Stimulated activated CD4-positive, alpha-beta T cell treated with anti-CD3 and anti-CD28 coated beads, Interleukin-1b, Interleukin-23, amount 100 ng/mL, for 4 hours (primary cell): ENCODE measurements at regions not wholly inside any gene's neighbourhood (a gene's known extent, or its start where the extent isn't known, plus 50 kb on each side); places are given as distances from the start of the nearest gene placed in this dataset.

ENCODE experiments used
- DNase-seq, 2 donors: peaks; one replicate each; pipeline ENCODE4 v3.0.0-alpha.2; 2020; ENCODE audit warnings: low read depth in 2 of 2

DNA sequence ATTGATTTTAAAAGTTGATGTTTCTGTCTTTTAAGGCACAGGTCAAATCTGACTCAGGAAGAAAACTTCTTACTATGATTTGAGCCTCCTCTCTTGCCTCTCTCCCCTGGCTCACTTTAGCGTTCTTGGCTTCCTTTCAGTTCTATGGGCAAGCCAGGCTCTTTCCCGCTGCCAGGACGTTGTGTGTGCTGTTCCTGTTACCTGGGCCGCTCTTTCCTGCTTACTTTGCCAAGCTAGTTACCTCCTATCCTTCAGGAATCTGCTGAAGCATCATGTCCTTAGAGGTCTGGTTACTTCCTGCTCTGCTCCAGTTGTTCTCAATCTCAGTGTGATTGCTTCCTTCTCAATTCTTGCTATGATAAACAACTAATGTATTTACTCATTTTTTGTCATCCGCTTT lies 1108.5 kb upstream of the EEF2KMT start:
- DNase-seq, result no peak

DNA sequence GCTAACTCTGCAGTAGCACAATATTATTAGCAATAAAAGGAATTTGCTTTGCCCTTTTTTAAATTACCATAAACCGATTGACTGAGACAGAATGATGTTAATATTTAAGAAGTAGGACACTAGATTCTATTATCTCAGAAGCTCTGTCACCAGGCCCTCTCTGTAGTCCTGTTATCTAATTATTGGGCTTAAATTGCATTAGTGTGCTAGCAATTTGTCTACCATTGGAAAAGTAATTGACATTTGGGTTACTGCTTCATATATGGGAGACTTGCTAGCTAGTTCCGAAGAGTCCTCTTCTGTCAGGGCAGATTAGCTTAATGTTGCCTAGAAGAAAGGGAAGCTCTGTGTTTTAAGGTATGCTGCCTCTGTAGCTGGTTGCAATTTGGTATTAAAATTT lies 1107.3 kb upstream of the EEF2KMT start:
- no peak for DNase-seq

DNA sequence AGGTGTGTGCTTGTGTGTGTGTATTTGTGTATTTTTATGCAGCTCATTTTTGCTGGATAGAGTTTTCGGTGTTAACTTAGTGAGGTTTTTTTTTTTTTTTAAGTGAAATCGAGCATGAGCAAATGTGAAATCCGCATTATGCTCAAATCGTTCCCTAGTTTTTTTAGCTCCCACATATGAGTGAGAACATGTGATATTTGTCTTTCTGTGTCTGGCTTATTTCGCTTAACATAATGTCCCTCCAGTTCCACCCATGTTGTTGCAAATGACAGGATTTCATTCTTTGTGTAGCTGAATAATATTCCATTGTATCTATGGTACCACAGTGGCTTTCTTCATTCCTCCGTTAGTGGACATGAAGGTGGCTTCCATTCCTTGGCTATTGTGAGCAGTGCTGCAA lies 1103.3 kb upstream of the EEF2KMT start:
- DNase-seq, result no peak

DNA sequence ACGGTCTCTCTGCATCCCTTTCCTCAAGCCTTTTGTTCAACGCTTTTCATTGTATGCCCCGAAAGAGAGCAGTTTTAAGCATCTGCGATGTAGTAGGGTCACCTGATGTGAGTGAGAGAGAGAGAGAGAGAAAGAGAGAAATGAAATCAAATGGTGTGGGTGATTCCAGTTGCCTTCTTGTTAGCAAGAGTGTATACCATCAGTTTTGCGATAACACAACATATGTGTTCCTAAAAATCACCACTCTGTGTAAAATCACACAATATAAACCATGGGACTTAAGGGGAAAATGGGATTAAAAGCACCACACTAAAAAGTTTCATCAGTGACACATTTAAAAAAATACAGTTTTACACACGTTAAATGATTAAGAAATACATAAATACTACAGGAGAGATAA lies 1102.7 kb upstream of the EEF2KMT start:
- no peak for DNase-seq

DNA sequence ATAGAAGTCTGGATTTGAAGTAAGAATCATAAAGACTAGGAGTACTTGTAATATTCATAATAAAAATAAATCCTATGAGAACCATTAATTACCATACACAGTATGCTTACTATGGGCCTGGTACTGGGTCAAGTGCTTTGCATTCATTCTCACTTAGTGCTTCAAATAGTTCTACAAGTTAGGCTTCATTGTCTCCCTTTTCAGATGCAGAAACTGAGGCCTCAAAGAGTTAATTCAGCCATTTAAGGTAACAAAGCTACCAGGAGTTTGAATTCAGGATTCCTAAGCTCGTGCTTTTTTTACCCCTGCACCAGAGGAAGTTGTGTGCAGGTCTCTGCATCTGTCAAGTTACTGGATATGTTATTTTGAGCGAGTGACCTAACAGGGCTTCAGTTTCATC lies 1098.4 kb upstream of the EEF2KMT start:
- no peak for DNase-seq

DNA sequence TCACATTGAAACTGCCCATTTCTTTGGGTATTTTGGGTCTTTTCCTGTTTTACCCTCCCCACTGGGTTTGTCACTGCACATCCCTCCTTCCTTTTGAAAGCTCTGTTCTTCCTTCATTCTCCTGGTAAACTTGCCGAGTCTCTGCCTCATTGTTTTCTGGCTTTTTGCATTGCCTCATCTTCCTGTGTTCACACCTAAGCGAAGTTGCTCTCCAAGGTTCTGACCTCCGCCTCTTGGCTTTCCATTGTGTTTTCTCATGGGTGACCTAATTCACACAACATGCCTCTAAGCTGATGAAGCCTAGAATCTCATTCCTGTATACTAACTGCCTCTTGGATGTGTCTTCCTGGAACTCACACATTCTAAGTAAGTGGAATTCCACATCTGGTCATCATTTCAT lies 1096.1 kb upstream of the EEF2KMT start:
- DNase-seq, result no peak

DNA sequence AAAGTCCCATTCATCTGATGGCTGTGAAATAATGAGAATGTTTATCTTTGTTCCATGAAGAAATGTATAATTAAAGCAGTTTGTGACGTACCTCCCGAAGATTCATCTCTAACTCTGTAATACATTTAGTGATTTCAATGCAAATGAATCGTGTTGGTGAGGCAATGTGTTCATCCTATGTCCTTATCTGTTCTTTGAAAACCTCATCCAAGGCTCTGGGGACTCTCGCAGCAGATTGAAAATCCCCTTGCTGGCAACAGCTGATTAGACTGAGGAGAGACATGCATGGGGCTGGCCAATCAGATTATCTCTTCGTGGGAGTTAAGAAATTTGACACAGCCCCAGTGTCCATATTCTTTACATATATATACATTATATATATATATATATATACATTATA lies 1095.4 kb upstream of the EEF2KMT start:
- DNase-seq, result no peak

DNA sequence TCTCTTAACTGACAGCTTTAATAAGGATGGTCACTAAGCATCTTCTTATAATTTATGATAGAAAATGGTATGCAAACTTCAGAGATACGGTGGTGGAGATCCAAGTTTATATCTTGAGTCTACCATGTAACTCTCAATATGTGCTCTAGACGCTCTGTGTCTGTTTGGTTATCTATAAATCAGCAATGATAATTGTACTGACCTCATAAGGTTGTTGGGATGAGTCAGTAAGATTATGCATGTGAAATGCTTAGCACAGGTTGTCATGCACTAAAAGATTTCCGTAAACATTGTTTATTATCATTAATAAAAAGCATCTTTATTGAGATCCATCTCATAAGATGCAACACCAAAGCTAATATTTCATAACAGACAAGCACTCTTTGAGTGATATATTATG lies 1094.9 kb upstream of the EEF2KMT start:
- no peak for DNase-seq

DNA sequence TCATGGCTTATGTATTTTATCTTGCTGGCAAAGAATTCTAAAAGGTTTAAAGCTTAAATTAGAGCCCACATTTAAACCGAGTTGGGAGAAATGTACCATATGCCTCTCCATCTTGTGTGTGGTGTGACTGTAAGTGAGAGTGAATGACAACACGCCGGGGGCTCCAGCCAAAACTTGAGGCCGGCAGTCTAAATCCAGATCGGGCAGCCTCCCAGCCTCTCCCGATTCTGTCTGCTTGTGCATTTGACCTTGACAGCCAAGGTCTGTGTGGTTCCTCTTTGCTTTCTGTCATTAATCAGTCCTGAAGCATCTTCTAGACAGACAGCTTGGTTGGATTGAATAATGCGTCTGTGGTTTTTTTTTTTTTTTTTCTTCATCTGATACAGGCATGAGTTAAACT lies 1093.2 kb upstream of the EEF2KMT start:
- DNase-seq, result no peak

DNA sequence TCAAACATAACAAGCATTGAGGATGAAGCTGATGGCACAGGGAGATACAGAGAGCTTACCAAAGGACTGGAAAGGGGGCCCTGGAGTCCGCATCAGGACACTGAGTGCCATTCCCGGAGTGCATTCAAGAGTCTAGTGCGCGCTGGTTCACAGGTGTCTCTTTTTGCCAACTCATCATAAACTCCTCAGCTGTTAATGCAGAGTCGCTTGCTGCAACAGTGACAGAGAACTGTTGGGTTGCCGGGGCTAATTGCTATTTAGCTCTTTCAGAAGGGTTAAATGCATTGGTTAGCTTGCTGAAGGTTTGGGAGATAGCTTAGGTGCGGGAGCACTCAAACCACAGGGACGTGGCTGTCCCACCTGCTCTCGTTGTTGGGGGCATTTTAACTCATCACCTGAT lies 1091.6 kb upstream of the EEF2KMT start:
- DNase-seq, result no peak

DNA sequence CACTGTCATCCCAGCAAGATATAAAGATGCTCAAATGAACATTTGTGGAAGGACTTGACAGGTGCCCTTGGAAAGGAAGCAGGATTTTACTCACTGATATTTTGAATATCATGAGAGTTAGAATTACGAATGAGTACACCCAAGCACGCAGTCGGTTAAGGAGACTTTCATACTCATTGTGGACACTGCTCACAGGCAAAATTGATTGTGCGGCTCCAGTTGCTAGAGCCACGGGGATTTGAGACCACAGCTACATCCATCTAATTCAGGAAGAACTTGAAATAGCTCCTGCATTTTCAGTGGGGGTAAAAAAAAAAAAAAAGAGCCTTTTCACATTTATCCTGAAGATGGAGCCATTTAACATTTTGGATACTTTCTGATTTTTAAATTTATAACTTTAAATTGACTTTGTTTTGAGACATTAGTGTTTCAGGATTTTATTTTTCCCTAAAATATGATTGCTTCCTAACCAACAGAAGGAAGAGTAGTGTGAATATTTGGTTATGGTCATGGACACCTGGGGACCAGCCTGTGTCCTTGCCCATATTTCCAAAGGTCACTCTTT lies 1080.1 kb upstream of the EEF2KMT start:
- DNase-seq, result no peak

DNA sequence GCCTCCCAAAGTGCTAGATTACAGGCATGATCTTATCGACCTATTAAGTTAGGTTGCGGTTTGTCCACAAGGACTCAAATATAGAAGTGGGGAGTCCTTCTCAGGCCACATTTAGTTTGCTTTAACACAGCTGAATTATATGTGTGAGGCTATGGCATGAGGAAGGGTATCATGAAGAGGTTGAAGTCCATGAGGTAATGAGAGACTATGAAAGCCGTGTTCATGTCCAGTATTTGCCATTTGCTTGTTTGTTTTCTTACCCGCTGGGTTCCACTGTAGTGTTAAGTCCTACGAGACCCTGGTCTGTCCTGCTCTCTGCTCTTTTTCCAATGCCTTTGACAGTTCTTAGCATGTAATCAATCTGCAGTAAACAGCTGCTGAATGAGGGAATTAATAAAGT lies 1072.4 kb upstream of the EEF2KMT start:
- no peak for DNase-seq

DNA sequence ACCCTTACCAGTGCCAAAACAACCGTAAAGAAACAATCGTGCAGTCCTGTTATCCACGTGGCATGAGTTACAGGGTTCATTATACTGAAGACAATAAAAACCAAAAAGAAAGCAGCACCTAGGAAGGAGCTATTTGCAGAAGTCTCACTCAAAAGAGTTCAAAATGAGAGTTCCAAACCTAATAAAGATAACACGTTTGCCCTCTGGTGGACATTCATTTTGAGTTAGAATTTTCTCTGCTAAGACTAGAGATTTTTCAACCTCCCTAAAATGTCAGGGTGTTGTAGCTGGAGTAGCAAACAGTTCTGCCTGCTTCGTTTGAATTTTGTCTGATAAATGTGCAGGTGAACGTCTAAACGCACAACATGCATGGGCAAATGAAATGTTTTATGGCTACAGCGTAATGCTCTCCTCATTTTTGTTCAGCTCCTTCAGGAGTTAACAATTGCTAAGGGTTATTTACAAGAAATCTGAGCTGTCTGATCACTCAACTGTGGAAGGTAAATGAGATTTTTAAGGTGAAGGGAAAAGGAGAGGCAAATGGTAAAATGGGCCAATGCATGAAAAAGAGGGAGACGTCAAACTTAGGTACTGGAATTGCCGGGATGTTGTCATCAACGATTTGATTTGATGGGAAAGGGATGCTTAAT lies 1067.9 kb upstream of the EEF2KMT start:
- no peak for DNase-seq

DNA sequence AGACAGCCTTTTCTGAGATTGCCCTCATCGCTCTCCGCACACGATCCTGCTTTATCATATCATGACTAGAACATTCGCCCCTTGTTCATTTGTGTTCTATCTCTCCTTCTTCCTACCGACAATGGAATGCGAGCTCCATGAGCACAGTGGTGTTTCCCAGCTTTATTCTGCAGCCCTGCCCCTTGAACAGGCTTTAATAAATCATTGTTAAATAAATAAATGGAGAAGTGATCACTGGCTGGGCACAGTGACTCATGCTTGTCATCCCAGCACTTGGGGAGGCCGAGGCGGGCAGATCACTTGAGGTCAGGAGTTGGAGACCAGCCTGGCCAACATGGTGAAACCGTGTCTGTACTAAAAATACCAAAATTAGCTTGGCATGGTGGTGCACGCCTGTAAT lies 1063.3 kb upstream of the EEF2KMT start:
- no peak for DNase-seq

DNA sequence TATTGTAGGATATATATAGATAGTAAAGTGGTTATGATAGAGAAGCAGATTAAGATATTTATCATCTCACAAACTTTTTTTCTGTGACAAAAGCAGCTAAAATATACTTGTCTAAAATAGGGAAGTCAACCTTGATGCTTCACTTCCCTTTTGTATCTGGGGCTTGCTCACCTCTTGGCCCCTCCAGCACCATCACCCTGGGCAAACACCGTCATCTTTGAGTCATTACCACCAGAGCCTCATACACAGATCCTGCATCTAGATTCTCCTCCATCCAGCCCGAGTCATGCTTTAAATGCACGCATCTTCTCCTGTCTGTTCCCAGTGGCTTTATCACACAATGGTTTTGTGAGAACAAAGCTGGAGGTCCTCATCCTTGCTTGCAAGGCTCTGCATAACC lies 1062.7 kb upstream of the EEF2KMT start:
- no peak for DNase-seq

DNA sequence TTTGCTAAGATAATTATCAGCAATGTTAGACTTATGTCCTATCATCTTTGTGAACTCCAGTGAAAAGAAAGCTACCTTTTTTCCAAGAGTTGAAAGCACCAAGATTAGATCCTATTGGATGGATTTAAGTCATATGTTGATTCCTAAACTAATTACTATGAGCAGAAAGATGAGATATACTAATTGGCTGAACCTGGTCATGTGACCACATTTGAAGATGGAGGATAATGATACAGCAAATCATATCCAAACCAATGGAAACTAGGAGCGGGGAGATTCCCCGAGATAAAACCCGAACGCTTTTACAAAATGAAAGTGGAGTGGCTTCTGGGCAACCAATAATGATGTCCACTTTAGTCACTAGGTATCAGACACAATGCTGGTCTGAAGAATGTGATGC lies 1060.2 kb upstream of the EEF2KMT start:
- DNase-seq, result no peak

DNA sequence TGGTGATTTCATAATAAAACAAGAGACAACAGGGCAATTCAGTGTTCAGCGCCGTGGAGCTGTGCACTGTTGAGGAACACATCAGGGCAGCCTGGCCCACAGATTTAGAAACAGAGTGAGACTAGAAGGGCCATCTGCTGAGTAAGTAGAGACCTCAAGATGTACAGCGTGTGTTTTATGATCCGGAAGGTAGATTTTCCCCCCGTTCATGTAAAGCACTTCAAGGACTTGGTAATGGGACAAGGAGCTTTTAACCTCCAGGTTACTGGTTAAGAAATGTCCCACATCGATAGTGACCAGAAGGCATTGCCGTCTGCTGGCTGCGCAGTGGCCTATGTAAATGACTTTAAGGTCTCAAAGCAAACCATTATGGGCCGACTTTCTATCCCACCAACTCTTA lies 1057.7 kb upstream of the EEF2KMT start:
- DNase-seq, result no peak

DNA sequence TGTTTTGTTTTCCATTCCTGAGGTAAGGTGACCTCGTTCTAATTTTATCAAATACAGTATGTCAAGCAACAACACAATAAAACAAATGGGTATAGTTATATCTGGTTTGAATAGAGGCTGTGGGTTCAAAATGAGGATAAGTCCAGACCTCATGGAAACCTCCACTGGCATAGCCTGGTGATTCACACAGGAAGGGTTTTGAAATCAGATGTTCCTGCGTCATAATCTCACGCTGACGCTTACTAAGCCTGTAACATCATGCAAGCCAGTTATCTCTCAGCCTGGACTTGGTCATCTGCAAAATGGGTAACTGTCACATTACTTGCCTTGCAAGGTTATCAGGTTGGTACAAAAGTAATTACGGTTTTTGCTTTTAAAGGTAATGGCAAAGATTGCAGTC lies 1056.3 kb upstream of the EEF2KMT start:
- no peak for DNase-seq

DNA sequence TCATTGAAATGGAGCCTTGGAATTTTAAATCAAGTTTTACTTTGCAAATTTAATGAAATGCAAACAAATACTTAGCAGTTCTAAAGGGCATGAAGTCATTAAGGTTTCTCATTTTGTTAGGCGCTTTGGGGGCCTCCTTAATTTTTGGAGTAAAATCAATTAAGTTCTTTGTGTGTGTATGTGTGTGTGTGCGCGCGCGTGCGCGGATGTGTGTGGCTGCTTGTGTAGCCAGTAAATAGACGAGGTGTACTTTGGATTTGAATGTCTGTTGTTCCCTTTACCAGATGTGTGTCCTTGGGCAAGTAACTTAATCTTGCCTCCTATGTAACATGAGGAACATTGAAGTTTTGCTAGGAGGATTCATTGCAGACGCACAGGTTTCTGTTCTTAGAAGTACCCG lies 1051.4 kb upstream of the EEF2KMT start:
- no peak for DNase-seq

DNA sequence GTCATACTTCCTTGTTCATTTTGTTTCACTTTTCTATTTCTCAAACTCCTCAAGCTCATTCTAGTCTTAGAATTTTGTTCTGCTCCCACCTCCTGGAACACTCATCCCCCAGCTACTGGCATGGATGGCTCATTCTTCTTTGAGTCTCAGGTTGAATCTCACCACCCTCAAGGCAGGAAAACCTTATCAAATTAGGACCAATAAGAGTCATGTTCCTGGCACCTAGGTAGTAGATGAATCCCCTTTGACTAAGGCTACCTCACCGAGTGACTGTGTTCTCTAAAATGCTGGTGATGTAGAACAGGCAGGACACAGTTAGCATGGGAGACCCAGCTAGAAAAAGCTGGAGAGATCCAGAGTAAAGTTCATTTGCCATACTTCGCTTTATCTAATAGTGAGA lies 1050.8 kb upstream of the EEF2KMT start:
- no peak for DNase-seq

DNA sequence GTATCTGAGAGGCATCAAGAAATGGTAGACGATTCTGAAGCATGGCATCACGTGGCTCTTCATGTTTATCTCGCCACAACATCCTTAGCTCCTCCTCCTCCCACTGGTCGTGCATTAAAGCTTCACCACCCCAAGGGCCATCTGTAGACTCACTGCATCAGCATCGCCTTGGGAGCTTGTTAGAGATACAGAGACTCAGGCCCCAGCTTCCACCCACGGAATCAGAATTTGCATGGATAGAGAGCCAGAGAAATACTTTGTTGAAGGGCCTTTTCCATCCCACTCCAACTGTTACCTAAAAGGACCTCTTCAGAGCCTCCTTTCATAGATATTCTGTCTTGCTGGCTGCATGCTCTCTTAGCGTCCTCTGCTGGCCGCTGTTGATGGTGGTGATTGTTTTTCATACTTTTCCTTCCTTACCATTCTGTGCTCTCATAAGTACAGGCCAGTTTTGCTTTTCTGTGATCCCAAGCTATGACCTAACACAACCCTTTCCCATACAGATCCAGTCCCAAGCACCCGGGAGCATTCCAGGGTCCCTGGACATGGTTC lies 1049.4 kb upstream of the EEF2KMT start:
- no peak for DNase-seq

DNA sequence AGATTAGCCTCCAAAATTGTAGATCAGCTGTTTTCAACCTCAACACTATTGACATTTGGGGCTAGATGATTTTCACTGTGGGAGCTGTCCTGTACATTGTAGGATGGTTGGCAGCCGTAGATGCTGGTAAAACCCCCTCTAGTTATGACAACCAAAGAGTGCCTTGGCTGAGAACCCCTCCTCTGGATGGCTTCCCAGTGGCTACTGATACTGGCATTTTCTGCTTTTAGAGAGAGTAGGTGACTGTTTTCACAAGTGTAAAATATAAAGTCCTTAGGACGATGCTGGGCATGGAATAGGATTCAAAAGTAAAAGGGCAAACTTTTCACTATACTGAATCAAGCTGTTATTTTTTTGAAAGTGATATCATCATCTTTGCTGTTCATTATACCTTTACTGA lies 1048.8 kb upstream of the EEF2KMT start:
- no peak for DNase-seq

DNA sequence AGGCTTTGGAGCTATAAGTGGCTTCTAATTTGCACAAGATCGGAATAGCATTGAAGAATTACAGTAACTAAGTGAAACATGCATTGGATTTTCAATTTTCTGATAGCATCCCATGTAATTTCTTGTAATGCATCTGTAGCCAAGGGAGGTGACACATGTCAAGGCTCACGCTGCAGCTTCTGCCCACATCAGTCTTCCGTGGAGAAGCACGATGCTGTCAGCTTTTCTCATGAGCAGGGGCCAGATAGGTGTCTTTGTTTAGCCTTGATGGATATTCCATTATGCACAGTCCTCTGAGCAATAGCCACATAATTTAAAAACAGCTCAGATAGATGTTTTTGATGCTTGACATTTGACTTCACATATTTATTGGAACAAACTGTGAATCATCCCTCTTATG lies 1046.9 kb upstream of the EEF2KMT start:
- no peak for DNase-seq

DNA sequence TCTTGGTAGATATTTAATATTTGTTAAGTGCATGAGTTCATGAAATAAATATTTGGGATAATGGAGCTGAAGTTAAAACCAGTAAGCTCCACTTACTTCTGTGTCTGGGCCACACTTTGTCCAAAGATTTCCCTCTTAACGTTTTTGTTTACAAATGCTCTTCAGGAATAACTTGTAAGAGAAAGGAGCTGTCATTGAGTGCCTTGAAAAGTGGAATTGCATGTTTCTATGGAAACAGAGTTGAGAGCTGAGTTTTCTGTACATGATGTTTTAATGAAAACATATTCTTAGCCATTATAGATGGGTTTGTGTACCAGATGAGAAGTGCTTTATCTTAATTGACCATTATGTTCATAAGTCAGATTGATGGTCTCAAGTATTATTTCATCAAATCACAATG lies 1045.4 kb upstream of the EEF2KMT start:
- DNase-seq, result no peak
